Fibroblast of the conjunctiva (primary cell): ENCODE measurements at regions not wholly inside any gene's neighbourhood (a gene's known extent, or its start where the extent isn't known, plus 50 kb on each side); places are given as distances from the start of the nearest gene placed in this dataset.
"Not testable (repeated sequence)": the region's sequence is repeated elsewhere in the genome, so short reads cannot be mapped to it uniquely, and the experiment has no call there.

Experiments used
- DNase-seq: peaks from one replicate; pipeline ENCODE4 v3.0.0-alpha.2; 2010; ENCODE audit warnings: low read depth

GRCh38 chr17:64800987-64801386, 118.3 kb downstream of the LRRC37A3 start:
- DNase-seq = not testable (repeated sequence)

GRCh38 chr17:64800361-64800895, 118.8 kb downstream of the LRRC37A3 start:
- not testable (repeated sequence) for DNase-seq

DNA sequence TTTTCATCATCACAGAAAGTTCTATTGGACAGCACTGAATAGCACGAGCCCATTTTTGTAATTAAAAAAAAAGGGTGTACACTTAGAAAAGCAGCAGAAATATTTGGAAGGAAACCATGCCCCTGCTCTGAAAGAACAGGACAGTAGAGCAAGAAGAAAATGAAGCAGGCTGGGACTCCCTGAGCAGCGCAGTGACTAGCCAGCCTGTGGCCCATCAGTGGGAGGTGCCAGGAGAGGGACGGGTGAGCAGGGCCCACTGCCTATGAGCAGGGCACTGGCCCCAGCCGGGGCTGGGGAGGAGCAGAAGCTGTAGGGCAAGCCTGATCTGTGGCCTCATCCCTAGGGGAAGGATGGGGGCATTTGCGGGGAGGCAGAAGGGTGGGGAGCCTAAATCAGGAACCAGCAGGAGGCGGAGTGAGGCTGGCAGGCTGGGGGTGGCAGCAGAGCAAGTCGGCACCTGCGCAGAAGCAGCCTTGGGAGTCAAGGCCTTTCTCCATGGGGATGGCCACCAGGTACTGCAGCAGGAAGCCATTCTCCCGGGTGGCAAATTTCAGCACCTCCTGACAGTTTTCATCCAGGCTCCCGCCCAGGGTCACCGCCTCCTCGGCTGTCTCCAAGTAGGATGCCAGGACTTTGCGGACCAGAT, 119.6 kb downstream of the LRRC37A3 start:
- not testable (repeated sequence) for DNase-seq

DNA sequence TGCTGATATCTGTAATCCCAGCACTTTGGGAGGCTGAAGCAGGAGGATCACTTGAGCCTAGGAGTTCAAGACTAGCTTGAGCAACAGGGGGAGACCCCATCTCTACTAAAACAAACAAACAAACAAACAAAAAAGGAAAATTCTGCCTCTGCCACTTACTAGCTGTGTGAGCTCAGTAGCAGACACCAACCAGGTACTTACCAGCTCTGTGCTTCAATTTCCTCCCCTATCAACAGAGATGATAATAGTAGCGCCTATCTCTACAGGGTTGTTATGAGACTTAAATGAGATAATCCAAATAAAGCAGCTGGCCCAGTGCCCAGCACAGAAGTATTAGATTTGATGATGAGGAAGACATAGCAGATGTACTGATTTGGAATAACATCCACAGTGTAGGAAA, 120.3 kb downstream of the LRRC37A3 start:
- DNase-seq = not testable (repeated sequence)

DNA sequence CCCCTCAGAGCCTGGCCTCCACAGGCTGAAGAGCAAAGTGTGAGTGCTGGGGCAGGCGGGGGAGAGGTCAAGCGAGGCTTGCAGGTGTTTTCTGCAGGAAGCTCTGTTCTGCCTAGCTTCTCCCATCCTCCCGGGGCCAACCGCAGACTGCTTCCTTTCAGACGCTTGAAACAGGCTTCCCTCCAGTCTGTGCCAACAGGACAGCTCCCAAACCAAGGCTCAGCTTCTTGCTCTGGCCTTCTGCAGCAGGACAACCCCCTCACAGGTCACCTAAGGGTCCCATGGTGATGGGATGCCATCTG, 120.8 kb downstream of the LRRC37A3 start:
- DNase-seq = not testable (repeated sequence)

DNA sequence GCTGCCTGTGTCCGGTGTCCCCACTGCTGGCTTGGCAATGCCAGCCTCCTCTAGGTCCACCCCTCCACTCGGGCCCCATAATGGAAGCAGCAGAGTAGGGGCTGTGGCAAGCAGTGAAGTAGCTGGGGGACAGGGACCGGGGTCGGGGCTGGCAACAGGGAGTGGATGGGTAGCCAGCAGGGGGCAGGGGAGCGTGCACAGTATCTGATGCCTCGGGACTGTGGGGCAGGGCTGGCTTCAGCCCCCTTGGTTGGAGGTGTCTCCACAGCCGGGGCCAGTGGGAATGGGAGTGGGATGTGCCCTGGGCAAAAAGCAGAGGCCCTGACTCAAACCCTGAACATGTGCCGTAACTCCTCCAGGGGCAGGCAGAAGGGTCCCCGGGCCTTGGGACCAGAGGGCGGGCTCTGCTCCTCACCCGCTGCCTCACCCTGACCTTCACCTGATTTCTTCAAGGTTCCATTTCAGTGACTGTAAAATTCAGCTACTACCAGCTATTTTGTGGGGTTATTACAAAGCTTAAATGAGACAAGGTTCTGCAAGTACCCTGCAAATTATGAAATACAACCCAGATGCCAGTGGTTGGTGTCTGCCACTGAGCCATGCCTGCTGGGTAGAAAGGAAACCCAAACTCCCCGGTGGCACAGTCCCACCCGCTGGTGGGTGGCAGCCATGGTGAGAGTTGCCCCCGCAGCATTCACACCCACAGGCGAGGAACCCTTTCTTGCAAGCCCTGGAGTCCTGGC, 121.4 kb downstream of the LRRC37A3 start:
- DNase-seq = not testable (repeated sequence)

- DNase-seq = not testable (repeated sequence)
Measured at GRCh38 chr17:64795342-64795741, 123.9 kb downstream of the LRRC37A3 start.

DNA sequence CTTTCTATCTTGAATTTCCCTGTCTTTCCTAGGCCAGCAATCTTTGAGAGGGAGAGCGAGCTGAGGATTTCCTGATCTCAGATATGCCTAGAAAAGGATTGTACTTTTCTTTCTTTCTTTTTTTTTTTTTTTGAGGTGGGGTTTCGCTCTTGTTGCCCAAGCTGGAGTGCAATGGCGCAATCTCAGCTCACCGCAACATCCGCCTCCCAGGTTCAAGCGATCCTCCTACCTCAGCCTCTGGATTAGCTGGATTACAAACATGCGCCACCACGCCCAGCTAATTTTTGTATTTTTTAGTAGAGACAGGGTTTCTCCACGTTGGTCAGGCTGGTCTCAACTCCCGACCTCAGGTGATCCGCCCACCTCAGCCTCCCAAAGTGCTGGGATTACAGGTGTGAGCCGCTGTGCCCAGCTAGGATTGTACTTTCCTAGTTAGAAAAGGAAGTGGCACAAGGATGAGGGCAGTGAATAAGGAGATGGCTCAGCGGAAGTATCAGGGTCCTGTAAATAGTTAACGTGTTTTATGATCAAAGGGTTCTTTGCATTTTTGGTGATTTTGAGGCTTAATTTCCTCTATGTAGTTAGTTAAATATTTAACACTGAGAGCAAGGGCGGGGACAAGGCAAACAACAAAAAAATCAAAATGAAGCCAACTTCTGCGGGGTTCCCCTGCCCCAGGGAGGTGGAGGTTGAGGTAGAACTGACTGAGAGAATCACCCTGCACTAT, 124.6 kb downstream of the LRRC37A3 start:
- not testable (repeated sequence) for DNase-seq

DNA sequence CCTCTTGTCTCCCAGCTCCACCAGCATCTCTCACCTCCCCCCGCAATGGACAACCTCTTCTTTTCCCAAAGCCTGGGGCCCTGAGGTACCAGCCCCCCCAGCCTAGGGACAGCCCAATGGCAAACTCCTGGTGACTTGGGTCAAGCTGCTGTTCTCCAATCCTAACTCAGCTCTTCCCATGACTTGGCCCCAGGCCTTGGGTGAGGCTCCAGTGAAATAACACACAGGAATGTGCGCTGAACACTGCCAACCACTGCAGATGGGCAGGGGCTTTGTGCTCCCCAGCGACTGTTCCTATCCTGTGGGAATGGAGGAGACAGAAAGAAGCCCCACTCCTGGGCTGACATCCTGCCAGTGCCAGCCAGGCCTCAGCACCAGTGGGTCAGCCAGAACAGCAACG, 125.2 kb downstream of the LRRC37A3 start:
- not testable (repeated sequence) for DNase-seq

DNA sequence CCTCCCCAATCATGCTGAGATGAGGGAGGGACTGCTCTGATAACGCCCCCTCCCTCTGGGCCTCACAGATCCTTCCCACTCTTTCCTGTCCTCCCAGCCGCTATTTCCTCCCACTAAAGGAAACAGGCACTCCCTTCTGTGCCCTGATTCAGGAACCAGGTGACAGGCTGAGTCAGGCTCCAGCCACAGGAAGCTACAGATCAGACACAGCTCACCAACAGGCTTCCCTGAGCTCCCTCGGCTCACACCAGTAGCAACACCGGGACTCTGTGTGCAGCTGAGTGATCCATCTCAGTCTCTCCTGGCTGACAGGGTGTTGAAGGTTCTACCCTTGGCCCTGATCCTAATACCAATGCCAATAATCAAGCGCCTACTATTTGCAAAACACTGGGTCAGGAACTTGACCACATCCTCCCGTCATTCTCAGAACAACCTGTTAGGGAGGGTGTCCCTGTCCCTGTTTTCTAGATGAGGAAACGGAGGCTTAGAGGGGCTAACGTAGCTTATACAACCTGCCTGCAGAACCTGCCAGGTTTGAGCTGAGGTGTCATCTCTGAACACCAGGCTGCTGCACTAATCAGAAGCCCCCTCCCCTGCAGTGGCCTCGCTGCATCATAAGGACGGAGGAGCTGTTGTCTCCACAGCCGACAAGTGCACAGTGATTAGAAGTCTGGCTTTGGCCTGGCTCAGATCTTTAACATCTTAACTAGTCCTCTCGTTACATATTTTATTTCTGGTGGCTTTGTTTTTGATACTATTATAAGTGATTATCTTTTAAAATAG, 126.3 kb downstream of the LRRC37A3 start:
- DNase-seq = not testable (repeated sequence)

DNA sequence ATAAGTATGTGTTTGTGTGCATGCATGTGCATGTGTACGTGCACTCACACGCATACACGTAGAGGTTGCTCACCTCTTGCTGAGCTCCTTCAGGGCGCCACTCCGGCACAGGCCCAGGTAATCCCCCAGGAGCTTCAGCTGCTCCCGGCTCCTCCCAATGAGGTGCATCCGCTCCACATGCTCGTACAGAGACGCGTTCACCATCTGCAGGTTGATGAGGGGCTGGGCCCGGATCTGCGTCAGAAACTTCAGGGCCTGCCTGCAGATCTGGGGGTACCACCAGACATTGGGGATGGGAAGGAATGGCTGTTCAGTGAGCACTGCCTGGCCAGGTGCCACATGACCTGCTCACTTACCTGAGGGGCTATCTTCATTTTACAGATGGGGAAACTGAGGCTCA, 127.0 kb downstream of the LRRC37A3 start:
- not testable (repeated sequence) for DNase-seq

GRCh38 chr17:64791691-64792090, 127.6 kb downstream of the LRRC37A3 start:
- DNase-seq = not testable (repeated sequence)

DNA sequence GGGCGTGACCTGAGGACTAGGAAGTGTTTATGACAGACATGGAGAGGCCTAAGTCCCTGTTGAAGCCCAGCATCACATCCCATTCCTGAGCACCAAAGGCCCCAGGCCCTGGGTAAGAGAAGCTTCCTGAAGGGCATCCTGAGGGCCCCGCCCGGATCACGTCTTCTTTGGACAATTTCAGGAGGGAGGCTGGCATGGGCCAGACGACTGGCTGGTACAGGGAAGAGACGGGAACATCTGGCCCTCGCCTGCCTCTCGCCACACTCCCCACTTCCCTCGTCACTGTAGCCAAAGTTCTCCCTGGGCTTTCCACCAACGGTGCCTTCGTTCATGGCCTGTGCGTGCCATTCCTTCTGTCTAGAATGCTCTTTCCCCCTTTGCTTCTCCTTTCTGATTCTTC, 128.1 kb downstream of the LRRC37A3 start:
- not testable (repeated sequence) for DNase-seq

GRCh38 chr17:64790690-64791089, 128.6 kb upstream of the SMURF2 start:
- DNase-seq = not testable (repeated sequence)

DNA sequence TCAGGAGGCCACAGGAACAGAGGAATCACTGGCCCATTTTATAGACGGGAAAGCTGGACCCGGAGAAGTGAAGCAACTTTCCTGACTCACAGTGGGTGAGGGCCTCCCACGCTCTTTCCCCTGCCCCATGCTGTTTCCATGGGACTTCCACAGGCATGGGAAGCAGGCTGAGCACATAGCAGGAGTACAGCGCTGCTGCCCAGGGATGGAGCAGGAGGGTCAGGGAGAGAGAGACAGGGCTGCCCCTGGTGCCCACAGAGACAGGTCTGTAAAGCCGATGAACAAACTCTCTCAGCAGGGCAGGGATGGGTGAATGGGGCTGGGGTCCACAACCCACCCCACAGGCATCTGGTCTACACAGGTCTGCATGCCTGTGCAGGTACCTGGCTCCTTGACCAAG, 128.1 kb upstream of the SMURF2 start:
- DNase-seq = not testable (repeated sequence)

DNA sequence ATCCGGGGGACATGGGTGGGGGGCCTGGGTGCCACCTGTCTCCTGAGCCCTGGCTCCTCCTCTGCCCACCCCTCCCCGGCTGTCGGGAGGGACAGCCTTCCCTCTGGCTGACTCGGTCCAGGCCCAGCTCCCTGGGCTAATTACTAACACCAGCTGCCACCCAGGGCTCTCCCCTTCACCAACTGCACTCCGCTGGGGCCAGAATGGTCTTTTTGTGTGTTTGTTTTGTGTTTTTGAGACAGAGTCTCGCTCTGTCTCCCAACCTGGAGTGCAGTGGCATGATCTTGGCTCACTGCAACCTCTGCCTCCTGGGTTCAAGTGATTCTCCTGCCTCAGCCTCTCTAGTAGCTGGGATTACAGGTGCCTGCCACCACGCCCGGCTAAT, 126.9 kb upstream of the SMURF2 start:
- DNase-seq = not testable (repeated sequence)

DNA sequence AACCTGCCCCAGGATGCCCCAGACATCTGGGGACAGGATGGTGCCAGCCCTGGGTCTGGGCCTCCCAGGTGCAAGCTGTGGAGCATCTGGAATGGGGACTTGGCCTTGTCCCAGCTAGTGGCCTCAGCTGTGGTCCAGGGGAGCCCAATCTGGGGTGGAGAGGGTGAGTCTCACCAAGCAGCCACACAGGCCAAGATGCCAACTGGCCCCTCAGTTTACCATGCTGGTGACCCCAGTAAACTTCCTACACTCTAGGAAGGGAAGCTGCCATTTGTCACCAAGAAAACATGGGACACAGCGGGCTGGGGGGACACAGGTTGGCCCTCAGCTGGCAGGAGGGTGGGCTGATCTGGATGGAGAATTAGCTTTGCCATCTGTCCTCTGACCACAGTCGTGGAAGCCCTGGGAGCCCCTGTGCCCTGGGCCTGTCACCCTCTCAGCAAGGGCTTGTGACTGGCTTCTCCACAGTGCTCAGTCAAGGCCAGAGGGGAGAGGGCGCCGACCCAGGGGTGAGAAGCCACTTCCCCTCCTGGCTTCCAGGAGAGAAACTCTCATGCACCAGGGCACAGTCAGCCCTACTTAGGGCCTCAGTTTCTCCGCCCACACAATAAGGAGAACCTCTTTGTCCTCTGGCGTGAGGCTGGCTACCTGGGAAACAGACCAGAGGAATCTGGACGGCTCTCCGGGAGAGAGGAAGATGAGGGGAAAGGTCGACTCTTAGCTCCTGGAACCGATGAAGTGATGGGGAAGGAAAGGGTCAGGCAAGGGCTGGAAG, 126.4 kb upstream of the SMURF2 start:
- DNase-seq = no peak

GRCh38 chr17:64787921-64788271, 125.8 kb upstream of the SMURF2 start:
- no peak for DNase-seq

- DNase-seq = no peak
Measured at GRCh38 chr17:64787255-64787920, 125.3 kb upstream of the SMURF2 start.

GRCh38 chr17:64786337-64786736, 124.2 kb upstream of the SMURF2 start:
- DNase-seq = no peak

DNA sequence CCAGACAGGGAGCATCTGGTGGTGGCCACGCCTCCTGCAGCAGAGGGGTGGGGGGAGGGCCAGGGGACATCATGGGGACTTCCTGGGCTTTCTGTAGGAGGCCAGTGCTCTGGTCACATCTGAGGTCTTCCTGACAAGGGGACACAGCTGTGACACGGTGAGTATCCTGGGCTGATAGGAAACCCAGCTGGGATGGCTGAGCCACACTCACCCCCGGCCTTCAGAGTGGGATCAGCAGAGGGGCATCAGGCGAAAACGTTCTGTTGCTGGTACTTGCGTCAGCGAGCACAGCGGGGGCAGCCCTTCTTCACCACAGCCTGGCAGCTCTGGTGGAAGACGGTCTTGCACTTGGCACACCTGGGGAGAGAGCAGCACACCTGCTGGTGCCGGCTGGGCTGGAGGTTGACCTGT, 122.9 kb upstream of the SMURF2 start:
- DNase-seq = no peak
